HG03135 (cell line): ENCODE measurements at regions not wholly inside any gene's neighbourhood (a gene's known extent, or its start where the extent isn't known, plus 50 kb on each side); places are given as distances from the start of the nearest gene placed in this dataset.

Experiments used
- ATAC-seq: cut with Tn5 transposase; IDR thresholded peaks from one replicate; pipeline ENCODE4 v1.9.1; 2021; ENCODE audit warnings: mild to moderate bottlenecking, moderate library complexity; ENCODE audit not compliant: unreplicated experiment

- ATAC-seq: no peak
Measured at GRCh38 chr11:128330203-128330602, 257.2 kb downstream of the ETS1 start.

GRCh38 chr11:128328955-128329551 is 258.3 kb downstream of the ETS1 start:
- no peak for ATAC-seq

- no peak for ATAC-seq
Measured at GRCh38 chr11:128327274-128327673, 260.1 kb downstream of the ETS1 start.

- ATAC-seq: no peak
Measured at GRCh38 chr11:128326791-128327190, 260.6 kb downstream of the ETS1 start.

- ATAC-seq: no peak
Measured at GRCh38 chr11:128324531-128325141, 262.7 kb downstream of the ETS1 start.

GRCh38 chr11:128324051-128324481 is 263.3 kb downstream of the ETS1 start:
- ATAC-seq: no peak

- no peak for ATAC-seq
Measured at GRCh38 chr11:128323381-128323780, 264.0 kb downstream of the ETS1 start.

- peak; percentile 91 for ATAC-seq
Measured at GRCh38 chr11:128318856-128319474, 268.4 kb downstream of the ETS1 start.

- ATAC-seq: no peak
Measured at GRCh38 chr11:128316541-128317227, 270.7 kb downstream of the ETS1 start.

- ATAC-seq: no peak
Measured at GRCh38 chr11:128315933-128316332, 271.4 kb downstream of the ETS1 start.

GRCh38 chr11:128313931-128314330 is 273.4 kb downstream of the ETS1 start:
- ATAC-seq: no peak

GRCh38 chr11:128311742-128312719 is 275.3 kb downstream of the ETS1 start:
- no peak for ATAC-seq

GRCh38 chr11:128310676-128311445 is 276.5 kb downstream of the ETS1 start:
- no peak for ATAC-seq

GRCh38 chr11:128310005-128310404 is 277.4 kb downstream of the ETS1 start:
- ATAC-seq: no peak

GRCh38 chr11:128308794-128309193 is 278.6 kb downstream of the ETS1 start:
- no peak for ATAC-seq

GRCh38 chr11:128305588-128305987 is 281.8 kb downstream of the ETS1 start:
- no peak for ATAC-seq

- no peak for ATAC-seq
Measured at GRCh38 chr11:128304666-128305485, 282.5 kb downstream of the ETS1 start.

- no peak for ATAC-seq
Measured at GRCh38 chr11:128304116-128304515, 283.2 kb downstream of the ETS1 start.

- ATAC-seq: no peak
Measured at GRCh38 chr11:128303383-128303782, 284.0 kb downstream of the ETS1 start.
